ENCODE measurements at regions not wholly inside any gene's neighbourhood (a gene's known extent, or its start where the extent isn't known, plus 50 kb on each side); places are given as distances from the start of the nearest gene placed in this dataset.

GRCh38 chr13:40158218-40158617 is 502.8 kb downstream of the COG6 start:
- TF ChIP-seq SUZ12 (IDR thresholded peaks at IDR 0.05; ENCODE audit: extremely low read depth, insufficient read depth, insufficient read length) (no peak), YY1 (IDR thresholded peaks at IDR 0.05; ENCODE audit: insufficient read depth, insufficient read length) (no peak)
